ENCODE measurements at regions not wholly inside any gene's neighbourhood (a gene's known extent, or its start where the extent isn't known, plus 50 kb on each side); places are given as distances from the start of the nearest gene placed in this dataset.

DNA sequence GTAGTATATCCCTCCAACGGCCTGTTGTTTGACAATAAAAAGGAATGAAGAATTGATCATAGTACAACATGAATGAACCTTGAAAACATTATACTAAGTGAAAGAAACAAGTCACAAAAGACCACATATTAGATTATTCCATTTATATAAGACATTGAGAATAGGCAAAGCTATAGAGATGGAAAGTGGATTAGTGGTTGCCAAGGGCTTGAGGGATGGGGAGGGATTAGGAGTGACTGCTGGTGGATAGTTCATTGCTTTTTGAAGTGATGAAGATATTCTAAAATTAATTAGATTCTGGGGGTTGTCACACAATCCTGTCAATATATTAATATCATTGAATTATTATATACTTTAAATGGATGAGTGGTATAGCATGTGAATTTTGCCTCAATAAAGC lies 142.5 kb upstream of the DPT start (continued):
- TF ChIP-seq, protein P1, sequence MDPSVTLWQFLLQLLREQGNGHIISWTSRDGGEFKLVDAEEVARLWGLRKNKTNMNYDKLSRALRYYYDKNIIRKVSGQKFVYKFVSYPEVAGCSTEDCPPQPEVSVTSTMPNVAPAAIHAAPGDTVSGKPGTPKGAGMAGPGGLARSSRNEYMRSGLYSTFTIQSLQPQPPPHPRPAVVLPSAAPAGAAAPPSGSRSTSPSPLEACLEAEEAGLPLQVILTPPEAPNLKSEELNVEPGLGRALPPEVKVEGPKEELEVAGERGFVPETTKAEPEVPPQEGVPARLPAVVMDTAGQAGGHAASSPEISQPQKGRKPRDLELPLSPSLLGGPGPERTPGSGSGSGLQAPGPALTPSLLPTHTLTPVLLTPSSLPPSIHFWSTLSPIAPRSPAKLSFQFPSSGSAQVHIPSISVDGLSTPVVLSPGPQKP (IDR thresholded peaks at IDR 0.05; ENCODE audit: low read depth, low read length) = no peak
- TF ChIP-seq ZFP36 (IDR thresholded peaks at IDR 0.05; ENCODE audit: borderline replicate concordance, partially characterized antibody) = no peak
- no peak for TF ChIP-seq EHF (CRISPR knock-in tag; IDR thresholded peaks at IDR 0.05)
- TF ChIP-seq, protein P2, sequence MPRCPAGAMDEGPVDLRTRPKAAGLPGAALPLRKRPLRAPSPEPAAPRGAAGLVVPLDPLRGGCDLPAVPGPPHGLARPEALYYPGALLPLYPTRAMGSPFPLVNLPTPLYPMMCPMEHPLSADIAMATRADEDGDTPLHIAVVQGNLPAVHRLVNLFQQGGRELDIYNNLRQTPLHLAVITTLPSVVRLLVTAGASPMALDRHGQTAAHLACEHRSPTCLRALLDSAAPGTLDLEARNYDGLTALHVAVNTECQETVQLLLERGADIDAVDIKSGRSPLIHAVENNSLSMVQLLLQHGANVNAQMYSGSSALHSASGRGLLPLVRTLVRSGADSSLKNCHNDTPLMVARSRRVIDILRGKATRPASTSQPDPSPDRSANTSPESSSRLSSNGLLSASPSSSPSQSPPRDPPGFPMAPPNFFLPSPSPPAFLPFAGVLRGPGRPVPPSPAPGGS (IDR thresholded peaks at IDR 0.05) = no peak
- TF ChIP-seq RNF2 (IDR thresholded peaks at IDR 0.05; ENCODE audit: borderline replicate concordance, low read depth) = no peak
- no peak for TF ChIP-seq RARB (CRISPR knock-in tag; IDR thresholded peaks at IDR 0.05)

DNA sequence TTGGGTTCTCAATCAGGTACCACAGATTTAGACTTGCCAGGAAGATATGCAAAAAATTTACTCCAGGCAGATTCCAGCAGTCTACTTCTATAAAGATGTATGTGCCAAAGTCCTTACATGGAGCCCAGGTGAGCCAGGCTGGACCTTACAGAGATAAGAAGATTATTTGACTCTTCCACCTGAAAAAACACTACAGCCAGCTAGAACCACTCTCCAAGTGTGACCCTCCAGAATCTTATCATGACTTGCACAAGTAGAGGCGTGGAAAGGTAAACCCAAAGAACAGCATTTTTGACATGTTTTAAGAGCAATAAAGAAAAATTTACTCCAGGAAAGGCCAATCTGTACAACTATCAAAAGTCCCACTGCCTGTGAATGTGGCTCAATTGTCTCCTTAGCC lies 146.8 kb upstream of the DPT start:
- Histone ChIP-seq H3K9me3 (no peaks in the 10 kb centered on the region), H3K4me2 (no peak overlapping the region), H3K27ac (no peak overlapping the region), H3K4me3 (no peak overlapping the region), H3K4me1 (no peaks in the 10 kb centered on the region)
- WGBS (ENCODE audit: missing lambda C conversion rate) = 95% methylated on average over 1 of the region's 1 CpG
- DNase-seq (ENCODE audit: low read depth in 1 of 2, low spot score in 1 of 2) (no peak), FAIRE-seq (no peak), ATAC-seq (no peak)
- POLR2A ChIA-PET = no interaction called here
- TF ChIP-seq CBX8 (IDR thresholded peaks at IDR 0.05) = no peak
- TF ChIP-seq SREBF2 (IDR thresholded peaks at IDR 0.05) = no peak
- TF ChIP-seq EP300 (IDR thresholded peaks at IDR 0.05) = no peak
- TF ChIP-seq NPAS2 (CRISPR knock-in tag; IDR thresholded peaks at IDR 0.05; ENCODE audit: borderline replicate concordance) = no peak
- no peak for TF ChIP-seq ZFP36 (IDR thresholded peaks at IDR 0.05; ENCODE audit: borderline replicate concordance, partially characterized antibody)
- no peak for TF ChIP-seq RNF2 (IDR thresholded peaks at IDR 0.05; ENCODE audit: borderline replicate concordance, low read depth)
- TF ChIP-seq, protein P3, sequence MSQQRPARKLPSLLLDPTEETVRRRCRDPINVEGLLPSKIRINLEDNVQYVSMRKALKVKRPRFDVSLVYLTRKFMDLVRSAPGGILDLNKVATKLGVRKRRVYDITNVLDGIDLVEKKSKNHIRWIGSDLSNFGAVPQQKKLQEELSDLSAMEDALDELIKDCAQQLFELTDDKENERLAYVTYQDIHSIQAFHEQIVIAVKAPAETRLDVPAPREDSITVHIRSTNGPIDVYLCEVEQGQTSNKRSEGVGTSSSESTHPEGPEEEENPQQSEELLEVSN (IDR thresholded peaks at IDR 0.05; ENCODE audit: borderline replicate concordance, low read depth) = no peak
- no peak for TF ChIP-seq FOXS1 (CRISPR knock-in tag; IDR thresholded peaks at IDR 0.05)
- no peak for TF ChIP-seq RARB (CRISPR knock-in tag; IDR thresholded peaks at IDR 0.05)
- TF ChIP-seq ZNF302 (CRISPR knock-in tag; IDR thresholded peaks at IDR 0.05) = no peak
- TF ChIP-seq TFCP2L1 (CRISPR knock-in tag; IDR thresholded peaks at IDR 0.05) = no peak
- no peak for TF ChIP-seq BHLHE40 (IDR thresholded peaks at IDR 0.05; ENCODE audit: low read depth, low read length)
- no peak for TF ChIP-seq SMC3 (IDR thresholded peaks at IDR 0.05)
- CTCF ChIA-PET = no interaction called here

DNA sequence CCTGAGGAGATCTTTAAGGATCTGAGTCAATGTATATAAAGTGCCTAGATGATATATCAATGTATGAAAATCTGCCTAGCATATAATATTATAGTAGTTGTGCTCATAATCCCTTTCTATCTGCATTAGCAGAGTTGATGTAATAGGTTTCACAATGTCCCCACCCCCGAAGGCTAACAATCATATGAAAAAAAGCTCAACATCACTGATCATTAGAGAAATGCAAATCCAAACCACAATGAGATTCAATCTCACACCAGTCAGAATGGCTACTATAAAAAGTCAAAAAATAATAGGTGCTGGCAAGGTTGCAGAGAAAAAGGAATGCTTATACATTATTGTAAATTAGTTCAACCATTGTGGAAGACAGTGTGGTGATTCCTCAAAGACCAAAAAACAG lies 147.8 kb upstream of the DPT start:
- ChIA-PET CTCF (no interaction called here), POLR2A (no interaction called here)
- WGBS (ENCODE audit: missing lambda C conversion rate) = 71% methylated on average over 1 of the region's 1 CpG
- H3K4me3 ChIP-seq = no peak overlapping the region
- no peak overlapping the region for H3K4me2 ChIP-seq
- FAIRE-seq (no peak), ATAC-seq (no peak), DNase-seq (ENCODE audit: low read depth in 1 of 2, low spot score in 1 of 2) (no peak)
- no peaks in the 10 kb centered on the region for H3K9me3 ChIP-seq
- no peak overlapping the region for H3K27ac ChIP-seq
- TF ChIP-seq CHD2 (IDR thresholded peaks at IDR 0.05; ENCODE audit: low read length, partially characterized antibody) (no peak), PHF8 (IDR thresholded peaks at IDR 0.05; ENCODE audit: borderline replicate concordance, low read depth) (no peak), RARB (CRISPR knock-in tag; IDR thresholded peaks at IDR 0.05) (no peak), FOSB (CRISPR knock-in tag; IDR thresholded peaks at IDR 0.05) (no peak), HEYL (CRISPR knock-in tag; IDR thresholded peaks at IDR 0.05) (no peak), EHF (CRISPR knock-in tag; IDR thresholded peaks at IDR 0.05) (no peak), NFE2L2 (conservative IDR thresholded peaks at IDR 0.05; ENCODE audit: low read length) (no peak), MAFK (IDR thresholded peaks at IDR 0.05; ENCODE audit: partially characterized antibody) (no peak), POLR2A (IDR thresholded peaks at IDR 0.05; ENCODE audit: low read length) (no peak)
- TF ChIP-seq, protein P4, sequence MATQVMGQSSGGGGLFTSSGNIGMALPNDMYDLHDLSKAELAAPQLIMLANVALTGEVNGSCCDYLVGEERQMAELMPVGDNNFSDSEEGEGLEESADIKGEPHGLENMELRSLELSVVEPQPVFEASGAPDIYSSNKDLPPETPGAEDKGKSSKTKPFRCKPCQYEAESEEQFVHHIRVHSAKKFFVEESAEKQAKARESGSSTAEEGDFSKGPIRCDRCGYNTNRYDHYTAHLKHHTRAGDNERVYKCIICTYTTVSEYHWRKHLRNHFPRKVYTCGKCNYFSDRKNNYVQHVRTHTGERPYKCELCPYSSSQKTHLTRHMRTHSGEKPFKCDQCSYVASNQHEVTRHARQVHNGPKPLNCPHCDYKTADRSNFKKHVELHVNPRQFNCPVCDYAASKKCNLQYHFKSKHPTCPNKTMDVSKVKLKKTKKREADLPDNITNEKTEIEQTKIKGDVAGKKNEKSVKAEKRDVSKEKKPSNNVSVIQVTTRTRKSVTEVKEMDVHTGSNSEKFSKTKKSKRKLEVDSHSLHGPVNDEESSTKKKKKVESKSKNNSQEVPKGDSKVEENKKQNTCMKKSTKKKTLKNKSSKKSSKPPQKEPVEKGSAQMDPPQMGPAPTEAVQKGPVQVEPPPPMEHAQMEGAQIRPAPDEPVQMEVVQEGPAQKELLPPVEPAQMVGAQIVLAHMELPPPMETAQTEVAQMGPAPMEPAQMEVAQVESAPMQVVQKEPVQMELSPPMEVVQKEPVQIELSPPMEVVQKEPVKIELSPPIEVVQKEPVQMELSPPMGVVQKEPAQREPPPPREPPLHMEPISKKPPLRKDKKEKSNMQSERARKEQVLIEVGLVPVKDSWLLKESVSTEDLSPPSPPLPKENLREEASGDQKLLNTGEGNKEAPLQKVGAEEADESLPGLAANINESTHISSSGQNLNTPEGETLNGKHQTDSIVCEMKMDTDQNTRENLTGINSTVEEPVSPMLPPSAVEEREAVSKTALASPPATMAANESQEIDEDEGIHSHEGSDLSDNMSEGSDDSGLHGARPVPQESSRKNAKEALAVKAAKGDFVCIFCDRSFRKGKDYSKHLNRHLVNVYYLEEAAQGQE (IDR thresholded peaks at IDR 0.05) = no peak
- TF ChIP-seq, protein P5, sequence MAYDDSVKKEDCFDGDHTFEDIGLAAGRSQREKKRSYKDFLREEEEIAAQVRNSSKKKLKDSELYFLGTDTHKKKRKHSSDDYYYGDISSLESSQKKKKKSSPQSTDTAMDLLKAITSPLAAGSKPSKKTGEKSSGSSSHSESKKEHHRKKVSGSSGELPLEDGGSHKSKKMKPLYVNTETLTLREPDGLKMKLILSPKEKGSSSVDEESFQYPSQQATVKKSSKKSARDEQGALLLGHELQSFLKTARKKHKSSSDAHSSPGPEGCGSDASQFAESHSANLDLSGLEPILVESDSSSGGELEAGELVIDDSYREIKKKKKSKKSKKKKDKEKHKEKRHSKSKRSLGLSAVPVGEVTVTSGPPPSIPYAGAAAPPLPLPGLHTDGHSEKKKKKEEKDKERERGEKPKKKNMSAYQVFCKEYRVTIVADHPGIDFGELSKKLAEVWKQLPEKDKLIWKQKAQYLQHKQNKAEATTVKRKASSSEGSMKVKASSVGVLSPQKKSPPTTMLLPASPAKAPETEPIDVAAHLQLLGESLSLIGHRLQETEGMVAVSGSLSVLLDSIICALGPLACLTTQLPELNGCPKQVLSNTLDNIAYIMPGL (CRISPR knock-in tag; IDR thresholded peaks at IDR 0.05; ENCODE audit: borderline replicate concordance) = no peak
- no peaks in the 10 kb centered on the region for H3K4me1 ChIP-seq
